Smooth muscle cell (in vitro differentiated cells): ENCODE measurements at regions not wholly inside any gene's neighbourhood (a gene's known extent, or its start where the extent isn't known, plus 50 kb on each side); places are given as distances from the start of the nearest gene placed in this dataset.

Experiments
- DNase-seq: peaks from one replicate; lab custom pipeline; 2025; ENCODE audit not compliant: unreplicated experiment; lab: John Stamatoyannopoulos, UW
- H2AFZ ChIP-seq: fragments of 200-600 bp; sonication (generic); 2 replicates; pipeline ENCODE4 v1.6.0; 2016; ENCODE audit warnings: antibody characterized with exemption, low read depth, mild to moderate bottlenecking
- H3F3A ChIP-seq: fragments of 200-600 bp; sonication (generic); 2 replicates; pipeline ENCODE4 v1.6.0; 2017; ENCODE audit warnings: antibody characterized with exemption, low read depth
- H3K27ac ChIP-seq: fragments of 200-600 bp; sonication (generic); 2 replicates; pipeline ENCODE4 v1.5.1; 2016; ENCODE audit warnings: low read depth, mild to moderate bottlenecking
- H3K27me3 ChIP-seq: fragments of 200-600 bp; sonication (generic); 2 replicates; pipeline ENCODE4 v1.6.1; 2016; ENCODE audit warnings: low read depth, mild to moderate bottlenecking
- H3K36me3 ChIP-seq: fragments of 200-600 bp; sonication (generic); 2 replicates; pipeline ENCODE4 v1.5.1; 2016; ENCODE audit warnings: low read depth
- H3K4me1 ChIP-seq: fragments of 200-600 bp; sonication (generic); 2 replicates; pipeline ENCODE4 v1.5.1; 2016; ENCODE audit warnings: low read depth
- H3K4me2 ChIP-seq: fragments of 200-600 bp; sonication (generic); 2 replicates; pipeline ENCODE4 v1.6.0; 2016; ENCODE audit warnings: mild to moderate bottlenecking
- H3K4me3 ChIP-seq: fragments of 200-600 bp; sonication (generic); 2 replicates; pipeline ENCODE4 v1.5.1; 2016; ENCODE audit warnings: mild to moderate bottlenecking
- H3K79me2 ChIP-seq: fragments of 200-600 bp; sonication (generic); 2 replicates; pipeline ENCODE4 v1.6.0; 2016; ENCODE audit warnings: low read depth, mild to moderate bottlenecking
- H3K9ac ChIP-seq: fragments of 200-600 bp; sonication (generic); 2 replicates; pipeline ENCODE4 v1.6.0; 2016; ENCODE audit warnings: low read depth
- H3K9me3 ChIP-seq: fragments of 200-600 bp; sonication (generic); replicated peaks from 2 replicates; pipeline ENCODE4 v1.5.1; 2016; ENCODE audit warnings: low read depth
- H4K20me1 ChIP-seq: fragments of 200-600 bp; sonication (generic); 2 replicates; pipeline ENCODE4 v1.6.0; 2016; ENCODE audit warnings: low read depth
- WGBS: methylation state at CpG from one replicate; pipeline ENCODE4 v1.1.7; 2016; ENCODE audit warnings: low lambda C conversion rate; 5-methylcytosine and 5-hydroxymethylcytosine counted together
- TF ChIP-seq, protein P1 (sequence below): fragments of 200-600 bp; sonication (generic); IDR thresholded peaks from 2 replicates; pipeline ENCODE4 v1.5.1; 2017; ENCODE audit warnings: borderline replicate concordance, mild to moderate bottlenecking, antibody characterized with exemption; ENCODE audit not compliant: insufficient read depth, poor library complexity, severe bottlenecking

DNA sequence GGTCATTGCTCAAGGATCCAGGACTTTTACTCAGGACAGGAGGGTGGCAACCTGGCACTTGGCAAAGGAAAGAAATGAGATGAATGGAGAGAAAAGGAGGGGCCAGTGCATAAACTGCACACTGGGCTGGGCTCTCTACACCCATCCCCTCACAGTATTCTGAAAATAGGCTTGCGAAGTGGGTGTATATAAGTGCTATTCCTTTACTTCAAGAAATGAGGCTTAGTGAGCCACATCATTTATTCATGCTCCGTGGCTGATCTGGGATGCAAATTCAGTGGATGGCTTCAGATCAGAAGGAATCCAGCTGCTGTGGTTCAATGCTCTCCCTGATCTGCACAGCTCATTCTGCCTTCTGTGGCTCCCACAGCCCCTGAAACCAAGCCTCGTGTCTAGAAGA, 297.7 kb downstream of the UQCRFS1 start:
- H3K4me2 ChIP-seq: no peak overlapping the region
- no peaks in the 10 kb centered on the region for H3K36me3 ChIP-seq
- no peak for DNase-seq
- H3K4me3 ChIP-seq: no peak overlapping the region
- no peak overlapping the region for H3K27ac ChIP-seq
- H3F3A ChIP-seq: no peaks in the 10 kb centered on the region
- TF ChIP-seq, protein P1, sequence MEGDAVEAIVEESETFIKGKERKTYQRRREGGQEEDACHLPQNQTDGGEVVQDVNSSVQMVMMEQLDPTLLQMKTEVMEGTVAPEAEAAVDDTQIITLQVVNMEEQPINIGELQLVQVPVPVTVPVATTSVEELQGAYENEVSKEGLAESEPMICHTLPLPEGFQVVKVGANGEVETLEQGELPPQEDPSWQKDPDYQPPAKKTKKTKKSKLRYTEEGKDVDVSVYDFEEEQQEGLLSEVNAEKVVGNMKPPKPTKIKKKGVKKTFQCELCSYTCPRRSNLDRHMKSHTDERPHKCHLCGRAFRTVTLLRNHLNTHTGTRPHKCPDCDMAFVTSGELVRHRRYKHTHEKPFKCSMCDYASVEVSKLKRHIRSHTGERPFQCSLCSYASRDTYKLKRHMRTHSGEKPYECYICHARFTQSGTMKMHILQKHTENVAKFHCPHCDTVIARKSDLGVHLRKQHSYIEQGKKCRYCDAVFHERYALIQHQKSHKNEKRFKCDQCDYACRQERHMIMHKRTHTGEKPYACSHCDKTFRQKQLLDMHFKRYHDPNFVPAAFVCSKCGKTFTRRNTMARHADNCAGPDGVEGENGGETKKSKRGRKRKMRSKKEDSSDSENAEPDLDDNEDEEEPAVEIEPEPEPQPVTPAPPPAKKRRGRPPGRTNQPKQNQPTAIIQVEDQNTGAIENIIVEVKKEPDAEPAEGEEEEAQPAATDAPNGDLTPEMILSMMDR: no peak
- H2AFZ ChIP-seq: no peak overlapping the region
- no peaks in the 10 kb centered on the region for H3K9me3 ChIP-seq
- H3K4me1 ChIP-seq: peaks cover under 1% of the 10 kb centered on the region
- H4K20me1 ChIP-seq: no peaks in the 10 kb centered on the region
- H3K79me2 ChIP-seq: no peaks in the 10 kb centered on the region
- no peaks in the 10 kb centered on the region for H3K27me3 ChIP-seq
- WGBS: 79% methylated on average over 3 of the region's 3 CpGs
- H3K9ac ChIP-seq: no peak overlapping the region

DNA sequence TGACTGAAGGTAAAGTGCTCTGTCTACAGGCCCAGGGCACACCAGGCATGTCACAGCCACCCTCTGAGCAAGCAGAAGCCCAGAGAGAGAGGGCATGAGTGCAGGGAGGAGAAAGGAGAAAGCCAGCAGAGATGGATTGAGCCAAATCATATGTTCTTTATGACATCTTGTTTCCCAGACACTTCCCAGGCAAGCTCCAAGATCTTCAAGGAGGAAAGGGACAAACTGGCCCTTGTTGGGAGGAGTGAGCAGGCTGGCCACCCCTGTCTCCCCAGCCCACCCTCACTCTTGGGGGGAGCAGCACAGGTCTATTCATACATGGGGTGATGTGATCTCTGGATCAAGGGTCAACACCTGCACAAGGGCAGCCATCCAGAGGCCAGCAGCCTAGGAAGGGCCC, 298.8 kb downstream of the UQCRFS1 start:
- no peak overlapping the region for H2AFZ ChIP-seq
- no peaks in the 10 kb centered on the region for H3K79me2 ChIP-seq
- H3K4me2 ChIP-seq: no peak overlapping the region
- no peak overlapping the region for H3K9ac ChIP-seq
- TF ChIP-seq, protein P1: no peak
- no peak overlapping the region for H3K27ac ChIP-seq
- no peaks in the 10 kb centered on the region for H3F3A ChIP-seq
- DNase-seq: no peak
- H3K4me3 ChIP-seq: no peak overlapping the region
- no peaks in the 10 kb centered on the region for H3K36me3 ChIP-seq
- no peaks in the 10 kb centered on the region for H3K27me3 ChIP-seq
- H3K4me1 ChIP-seq: no peaks in the 10 kb centered on the region
- H3K9me3 ChIP-seq: no peaks in the 10 kb centered on the region
- H4K20me1 ChIP-seq: no peaks in the 10 kb centered on the region

DNA sequence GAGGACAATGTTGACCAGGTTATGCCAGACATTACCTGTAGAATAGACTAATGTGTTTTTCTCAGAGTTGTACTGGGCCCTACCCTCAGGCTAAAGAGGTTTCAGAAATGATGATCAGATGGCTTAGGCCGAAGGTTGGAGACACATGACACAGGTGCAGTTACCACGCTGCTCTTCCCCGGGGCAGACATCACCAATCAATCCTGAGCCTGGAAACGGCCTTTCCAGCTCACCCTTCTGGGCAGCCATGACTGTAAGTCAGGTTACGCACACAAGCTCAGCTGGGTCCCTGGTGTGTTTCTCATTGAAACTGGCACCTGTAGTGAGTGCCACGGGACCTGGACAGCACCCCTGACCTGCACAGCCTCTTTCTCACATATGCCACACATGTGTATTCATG, 299.3 kb downstream of the UQCRFS1 start:
- 84% methylated on average over 6 of the region's 6 CpGs for WGBS
- no peaks in the 10 kb centered on the region for H3K79me2 ChIP-seq
- DNase-seq: no peak
- H2AFZ ChIP-seq: no peak overlapping the region
- TF ChIP-seq, protein P1: no peak
- no peak overlapping the region for H3K4me3 ChIP-seq
- H3K9me3 ChIP-seq: no peaks in the 10 kb centered on the region
- no peaks in the 10 kb centered on the region for H3F3A ChIP-seq
- H3K27ac ChIP-seq: no peak overlapping the region
- no peaks in the 10 kb centered on the region for H3K4me1 ChIP-seq
- H3K9ac ChIP-seq: no peak overlapping the region
- no peaks in the 10 kb centered on the region for H3K27me3 ChIP-seq
- H3K36me3 ChIP-seq: no peaks in the 10 kb centered on the region
- no peak overlapping the region for H3K4me2 ChIP-seq
- no peaks in the 10 kb centered on the region for H4K20me1 ChIP-seq

DNA sequence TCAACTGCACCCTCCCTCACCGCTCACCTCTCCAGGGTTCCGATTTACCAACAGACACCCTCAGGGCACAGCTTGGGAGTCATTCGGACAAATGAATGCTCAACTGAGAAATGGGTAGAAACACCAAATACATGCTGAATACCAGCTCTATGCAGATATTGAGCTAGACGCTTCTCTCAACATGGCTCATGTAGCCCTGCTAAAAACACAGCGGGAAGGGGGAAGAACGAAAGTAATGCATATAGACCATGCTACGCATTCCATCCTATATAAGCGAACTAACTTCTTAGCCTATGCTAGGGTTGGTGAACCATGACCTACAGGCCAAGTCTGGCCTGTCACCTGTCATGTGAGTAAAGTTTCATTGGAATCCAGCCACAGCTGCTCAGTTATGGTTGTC, 304.0 kb downstream of the UQCRFS1 start:
- H3K27me3 ChIP-seq: no peaks in the 10 kb centered on the region
- H3K36me3 ChIP-seq: no peaks in the 10 kb centered on the region
- H3F3A ChIP-seq: no peaks in the 10 kb centered on the region
- H3K9me3 ChIP-seq: no peaks in the 10 kb centered on the region
- H4K20me1 ChIP-seq: no peaks in the 10 kb centered on the region
- TF ChIP-seq, protein P1: no peak
- no peak overlapping the region for H3K9ac ChIP-seq
- no peak overlapping the region for H3K4me3 ChIP-seq
- no peak for DNase-seq
- no peaks in the 10 kb centered on the region for H3K4me1 ChIP-seq
- 78% methylated on average over 8 of the region's 8 CpGs for WGBS
- H3K4me2 ChIP-seq: no peak overlapping the region
- H3K27ac ChIP-seq: no peak overlapping the region
- no peak overlapping the region for H2AFZ ChIP-seq
- no peaks in the 10 kb centered on the region for H3K79me2 ChIP-seq
